ENCODE measurements at regions not wholly inside any gene's neighbourhood (a gene's known extent, or its start where the extent isn't known, plus 50 kb on each side); places are given as distances from the start of the nearest gene placed in this dataset.
"Not testable (repeated sequence)": the region's sequence is repeated elsewhere in the genome, so short reads cannot be mapped to it uniquely, and the experiment has no call there.

DNA sequence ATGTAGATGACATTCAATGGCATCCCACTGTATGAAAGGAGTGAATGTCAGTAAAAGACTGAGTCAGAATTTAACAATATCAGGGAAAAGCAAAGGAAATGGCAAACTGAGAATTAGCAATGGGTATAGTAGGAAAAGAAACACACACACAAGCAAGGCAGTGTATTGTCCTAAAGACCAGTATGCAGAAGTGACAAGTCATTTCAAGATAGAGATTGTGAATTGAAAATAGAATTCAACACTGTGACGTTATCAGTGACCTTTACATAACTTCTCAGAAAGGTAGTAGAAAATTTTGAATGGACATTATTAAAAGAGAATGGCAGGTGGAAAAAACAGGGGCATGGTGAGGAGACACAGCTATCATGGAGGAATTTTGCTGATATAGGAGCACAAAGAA is 1651.4 kb downstream of the NLGN4Y start:
- not testable (repeated sequence) for TF ChIP-seq CTCF (IDR thresholded peaks at IDR 0.05); ZFX (IDR thresholded peaks at IDR 0.05; ENCODE audit: borderline replicate concordance)

All from 22Rv1 (cell line).